ENCODE measurements at regions not wholly inside any gene's neighbourhood (a gene's known extent, or its start where the extent isn't known, plus 50 kb on each side); places are given as distances from the start of the nearest gene placed in this dataset.

DNA sequence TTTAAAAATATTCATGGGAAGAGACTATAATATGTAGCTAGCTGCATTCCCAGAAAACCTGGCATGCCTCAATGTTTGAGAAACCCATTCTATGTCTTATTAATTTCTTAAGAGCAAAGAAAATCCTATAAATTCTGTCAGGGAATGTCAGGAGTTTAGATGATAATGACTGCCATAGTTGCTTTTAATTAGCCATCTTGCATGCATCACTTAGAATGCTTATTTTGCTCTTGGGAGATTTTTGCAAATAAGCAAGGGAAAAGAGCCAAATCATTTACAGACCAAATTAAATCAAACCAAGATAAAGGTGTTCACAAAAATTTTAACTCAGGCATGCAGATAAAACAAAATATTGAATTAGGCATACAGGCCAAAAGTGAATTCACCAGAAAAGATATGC, 152.8 kb downstream of the FASLG start:
- no peak for TF ChIP-seq CTCF (IDR thresholded peaks at IDR 0.05)
- TF ChIP-seq POLR2A (IDR thresholded peaks at IDR 0.05): no peak
